Fibroblast of lung (primary cell): ENCODE measurements at regions not wholly inside any gene's neighbourhood (a gene's known extent, or its start where the extent isn't known, plus 50 kb on each side); places are given as distances from the start of the nearest gene placed in this dataset.

Source experiments
- CTCF ChIP-seq, 2 donors: IDR thresholded peaks in 1 of 2; conservative IDR thresholded peaks in 1 of 2; 1 replicate in 1 of 2; 2 replicates in 1 of 2; pipeline ENCODE4 v1.5.1; 2011 to 2012; ENCODE audit warnings: low read length in 2 of 2, control low read depth in 1 of 2, inconsistent platforms in 1 of 2, low read depth in 1 of 2, mild to moderate bottlenecking in 1 of 2
- EZH2 ChIP-seq: IDR thresholded peaks from 2 replicates; pipeline ENCODE4 v1.5.1; 2012; ENCODE audit warnings: low read length, control low read depth, mild to moderate bottlenecking; ENCODE audit errors: missing control alignments

GRCh38 chr5:67377631-67378030 is 181.0 kb upstream of the CD180 start:
- no peak for TF ChIP-seq CTCF (conservative IDR thresholded peaks at IDR 0.05 in 1 of 2, IDR thresholded peaks at IDR 0.05 in 1 of 2; ENCODE audit: low read depth in 1 of 2, low read length in 2 of 2)
- no peak for TF ChIP-seq EZH2
